H9 (cell line): ENCODE measurements at regions not wholly inside any gene's neighbourhood (a gene's known extent, or its start where the extent isn't known, plus 50 kb on each side); places are given as distances from the start of the nearest gene placed in this dataset.

Experiments used
- DNase-seq: peaks from one replicate; pipeline ENCODE4 v3.0.0-alpha.2; 2017
- H2AFZ ChIP-seq: one replicate; pipeline ENCODE4 v1.6.1; 2013; ENCODE audit warnings: mild to moderate bottlenecking, low read length, control low read depth, moderate library complexity
- H2AK5ac ChIP-seq: 2 replicates; pipeline ENCODE4 v1.6.1; 2013; ENCODE audit warnings: low read length, control low read depth, mixed read lengths; ENCODE audit not compliant: insufficient read length
- H2BK120ac ChIP-seq: one replicate; pipeline ENCODE4 v1.6.1; 2013; ENCODE audit warnings: low read depth, mild to moderate bottlenecking, low read length, control low read depth, inconsistent platforms; ENCODE audit not compliant: poor library complexity, severe bottlenecking
- H2BK12ac ChIP-seq: 2 replicates; pipeline ENCODE4 v1.6.1; 2013; ENCODE audit warnings: low read length, control low read depth, mixed read lengths, low read depth; ENCODE audit not compliant: insufficient read length
- H2BK15ac ChIP-seq: 2 replicates; pipeline ENCODE4 v1.6.1; 2013; ENCODE audit warnings: low read depth, low read length, control low read depth
- H2BK20ac ChIP-seq: one replicate; pipeline ENCODE4 v1.6.1; 2013; ENCODE audit warnings: low read depth, mild to moderate bottlenecking, low read length, control low read depth, inconsistent platforms; ENCODE audit not compliant: poor library complexity, severe bottlenecking
- H2BK5ac ChIP-seq: 2 replicates; pipeline ENCODE4 v1.6.1; 2013; ENCODE audit warnings: low read length, control low read depth, mixed read lengths; ENCODE audit not compliant: insufficient read length
- H3K14ac ChIP-seq: 2 replicates; pipeline ENCODE4 v1.6.1; 2013; ENCODE audit warnings: low read length, control low read depth; ENCODE audit not compliant: insufficient read depth
- H3K18ac ChIP-seq: 2 replicates; pipeline ENCODE4 v1.6.1; 2013; ENCODE audit warnings: low read depth, mild to moderate bottlenecking, mixed read lengths, low read length, control low read depth; ENCODE audit not compliant: insufficient read length
- H3K23ac ChIP-seq: 2 replicates; pipeline ENCODE4 v1.6.1; 2013; ENCODE audit warnings: low read length, control low read depth, mixed read lengths, low read depth; ENCODE audit not compliant: insufficient read length
- H3K23me2 ChIP-seq: 2 replicates; pipeline ENCODE4 v1.6.1; 2013; ENCODE audit warnings: low read depth, mild to moderate bottlenecking, mixed read lengths, low read length, control low read depth; ENCODE audit not compliant: insufficient read length, poor library complexity, severe bottlenecking
- H3K27ac ChIP-seq: 2 replicates; pipeline ENCODE4 v1.5.1; 2013; ENCODE audit warnings: low read length, control low read depth, mixed read lengths, low read depth; ENCODE audit not compliant: insufficient read length
- H3K27me3 ChIP-seq: 2 replicates; pipeline ENCODE4 v1.6.1; 2013; ENCODE audit warnings: low read length, control low read depth, inconsistent platforms; ENCODE audit not compliant: insufficient read depth
- H3K4ac ChIP-seq: 2 replicates; pipeline ENCODE4 v1.6.1; 2013; ENCODE audit warnings: low read depth, mild to moderate bottlenecking, control low read depth, inconsistent platforms, low read length, moderate library complexity
- H3K4me1 ChIP-seq: 2 replicates; pipeline ENCODE4 v1.6.1; 2013; ENCODE audit warnings: low read length, control low read depth, inconsistent platforms; ENCODE audit not compliant: insufficient read depth
- H3K4me2 ChIP-seq: 2 replicates; pipeline ENCODE4 v1.6.1; 2013; ENCODE audit warnings: low read length, control low read depth, mixed read lengths; ENCODE audit not compliant: insufficient read length, insufficient read depth
- H3K56ac ChIP-seq: 2 replicates; pipeline ENCODE4 v1.6.1; 2013; ENCODE audit warnings: low read depth, mild to moderate bottlenecking, mixed read lengths, low read length, control low read depth; ENCODE audit not compliant: insufficient read length
- H3K79me1 ChIP-seq: 2 replicates; pipeline ENCODE4 v1.6.1; 2013; ENCODE audit warnings: low read depth, mild to moderate bottlenecking, moderate library complexity, low read length, control low read depth, inconsistent platforms; ENCODE audit not compliant: insufficient read depth, poor library complexity, severe bottlenecking
- H3K79me2 ChIP-seq: 2 replicates; pipeline ENCODE4 v1.6.1; 2013; ENCODE audit warnings: low read length, control low read depth, inconsistent platforms; ENCODE audit not compliant: insufficient read depth
- H3K9ac ChIP-seq: 2 replicates; pipeline ENCODE4 v1.6.1; 2013; ENCODE audit warnings: low read length, control low read depth, mixed read lengths; ENCODE audit not compliant: insufficient read length; ENCODE audit errors: extremely low read depth
- H3K9me3 ChIP-seq: one replicate; pipeline ENCODE4 v1.6.1; 2013; ENCODE audit warnings: low read depth, low read length, inconsistent platforms; ENCODE audit not compliant: control insufficient read depth
- H3T11ph ChIP-seq: one replicate; pipeline ENCODE4 v1.6.1; 2013; ENCODE audit warnings: mild to moderate bottlenecking, low read length, control low read depth, inconsistent platforms
- H4K20me1 ChIP-seq: one replicate; pipeline ENCODE4 v1.6.1; 2013; ENCODE audit not compliant: control insufficient read depth, insufficient read length, insufficient read depth
- H4K5ac ChIP-seq: 2 replicates; pipeline ENCODE4 v1.6.1; 2013; ENCODE audit warnings: low read depth, mild to moderate bottlenecking, mixed read lengths, low read length, control low read depth; ENCODE audit not compliant: insufficient read length
- H4K8ac ChIP-seq: replicated peaks from 2 replicates; pipeline ENCODE4 v1.6.1; 2013; ENCODE audit warnings: low read length, control low read depth, mixed read lengths, low read depth; ENCODE audit not compliant: insufficient read length
- H4K91ac ChIP-seq: 2 replicates; pipeline ENCODE4 v1.6.1; 2013; ENCODE audit warnings: low read depth, mild to moderate bottlenecking, moderate library complexity, mixed read lengths, low read length, control low read depth; ENCODE audit not compliant: insufficient read length
- H3K27ac Mint-ChIP-seq, 3 experiments: 2 replicates in 2 of 3; 3 replicates in 1 of 3; pipeline ENCODE4 v1.8.0; 2020 to 2021; ENCODE audit warnings: mixed read lengths in 3 of 3, mild to moderate bottlenecking in 1 of 3, moderate library complexity in 1 of 3
- H3K27me3 Mint-ChIP-seq: 2 replicates; pipeline ENCODE4 v1.8.0; 2021; ENCODE audit warnings: low read depth, mild to moderate bottlenecking, moderate library complexity, mixed read lengths
- H3K36me3 Mint-ChIP-seq, 3 experiments: 2 replicates in 2 of 3; 3 replicates in 1 of 3; pipeline ENCODE4 v1.8.0; 2020 to 2021; ENCODE audit warnings: low read depth in 3 of 3, mixed read lengths in 3 of 3; ENCODE audit not compliant: insufficient read depth in 1 of 3
- H3K4me1 Mint-ChIP-seq, 2 experiments: 2 replicates each; pipeline ENCODE4 v1.8.0; 2020; ENCODE audit warnings: mixed read lengths in 2 of 2
- H3K4me3 Mint-ChIP-seq, 2 experiments: 2 replicates in 1 of 2; 3 replicates in 1 of 2; pipeline ENCODE4 v1.8.0; 2020 to 2021; ENCODE audit warnings: mild to moderate bottlenecking in 2 of 2, mixed read lengths in 2 of 2, moderate library complexity in 1 of 2
- H3K9me3 Mint-ChIP-seq, 2 experiments: 2 replicates in 1 of 2; 3 replicates in 1 of 2; pipeline ENCODE4 v1.8.0; 2020; ENCODE audit warnings: mild to moderate bottlenecking in 2 of 2, mixed read lengths in 2 of 2, moderate library complexity in 1 of 2
- CTCF ChIP-seq: fragments of 200-600 bp; sonication (generic); conservative IDR thresholded peaks from 3 replicates; pipeline ENCODE4 v1.8.0; 2021; ENCODE audit warnings: antibody characterized with exemption, mild to moderate bottlenecking
- WGBS: extraction: QIAGEN DNeasy Blood & Tissue Kit; methylation state at CpG from one replicate; pipeline ENCODE4 v1.1.7; 2013; ENCODE audit warnings: missing lambda C conversion rate, low lambda C conversion rate, mixed read lengths; ENCODE audit not compliant: insufficient read length; ENCODE audit errors: extremely low coverage; 5-methylcytosine and 5-hydroxymethylcytosine counted together

- Mint-ChIP-seq H3K4me1 (0 out of 4 replicates have a peak, but pooled peaks cover 0 to 4% of the 10 kb centered on the region in 2 experiments), H3K9me3 (peaks cover 0 to 3% of the 10 kb centered on the region in 2 experiments; a peak in 2 of 5 replicates), H3K4me3 (no peak overlapping the region), H3K36me3 (no peaks in the 10 kb centered on the region), H3K27me3 (peaks cover 11% of the 10 kb centered on the region), H3K27ac (no peak overlapping the region)
- no peak overlapping the region for H2BK5ac ChIP-seq
- no peak overlapping the region for H3K4me2 ChIP-seq
- no peak for DNase-seq
- no peaks in the 10 kb centered on the region for H3K9me3 ChIP-seq
- no peak overlapping the region for H3K18ac ChIP-seq
- H3K14ac ChIP-seq, result no peak overlapping the region
- no peaks in the 10 kb centered on the region for H3K79me2 ChIP-seq
- H3T11ph ChIP-seq, result no peak overlapping the region
- H3K23ac ChIP-seq, result no peak overlapping the region
- no peak overlapping the region for H2AK5ac ChIP-seq
- no peak overlapping the region for H3K56ac ChIP-seq
- no peaks in the 10 kb centered on the region for H4K20me1 ChIP-seq
- no peaks in the 10 kb centered on the region for H3K27me3 ChIP-seq
- H3K27ac ChIP-seq, result no peak overlapping the region
- H3K9ac ChIP-seq, result no peak overlapping the region
- H4K8ac ChIP-seq, result no peak overlapping the region
- no peak overlapping the region for H2AFZ ChIP-seq
- H2BK12ac ChIP-seq, result no peak overlapping the region
- no peak overlapping the region for H4K5ac ChIP-seq
- no peak overlapping the region for H2BK15ac ChIP-seq
- no peak overlapping the region for H2BK120ac ChIP-seq
- H3K23me2 ChIP-seq, result no peaks in the 10 kb centered on the region
- no peak for TF ChIP-seq CTCF
- no peak overlapping the region for H4K91ac ChIP-seq
- no CpG with 5 or more reads among the region's 7 CpGs for WGBS
- no peaks in the 10 kb centered on the region for H3K79me1 ChIP-seq
- no peak overlapping the region for H2BK20ac ChIP-seq
- no peaks in the 10 kb centered on the region; the same call in 1 of the 2 replicates for H3K4me1 ChIP-seq
- no peak overlapping the region for H3K4ac ChIP-seq
Observed at GRCh38 chr16:17524656-17525055, 53.9 kb upstream of the XYLT1 start.
